ENCODE measurements at regions not wholly inside any gene's neighbourhood (a gene's known extent, or its start where the extent isn't known, plus 50 kb on each side); places are given as distances from the start of the nearest gene placed in this dataset. TPM values are rescaled to one million over a fixed set of nuclear protein-coding genes. Genes with fewer than 3 reads are reported as not detected.

DNA sequence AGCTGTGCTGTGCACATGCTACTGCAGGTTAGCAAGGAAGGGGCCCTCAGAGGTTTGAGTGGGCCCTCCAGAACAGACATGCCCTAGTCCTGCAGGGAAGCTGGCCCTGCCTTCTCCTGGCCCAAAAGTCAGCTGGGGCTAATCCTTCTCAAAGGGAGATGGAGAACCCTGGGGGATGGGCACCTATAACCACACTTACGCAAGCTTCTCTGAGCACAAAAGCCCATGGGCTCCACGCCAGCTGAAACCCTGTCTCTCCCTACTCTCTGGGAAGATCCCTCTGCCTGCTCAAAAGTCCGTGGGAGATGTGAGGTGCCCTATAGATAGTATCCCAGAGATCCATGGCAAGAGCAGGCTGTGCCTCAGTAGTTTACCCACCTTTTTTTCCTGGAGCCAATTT, 58.9 kb upstream of the DKK2 start:
- no peak for ATAC-seq (ENCODE audit: low FRiP score)
- TF ChIP-seq, protein P1, sequence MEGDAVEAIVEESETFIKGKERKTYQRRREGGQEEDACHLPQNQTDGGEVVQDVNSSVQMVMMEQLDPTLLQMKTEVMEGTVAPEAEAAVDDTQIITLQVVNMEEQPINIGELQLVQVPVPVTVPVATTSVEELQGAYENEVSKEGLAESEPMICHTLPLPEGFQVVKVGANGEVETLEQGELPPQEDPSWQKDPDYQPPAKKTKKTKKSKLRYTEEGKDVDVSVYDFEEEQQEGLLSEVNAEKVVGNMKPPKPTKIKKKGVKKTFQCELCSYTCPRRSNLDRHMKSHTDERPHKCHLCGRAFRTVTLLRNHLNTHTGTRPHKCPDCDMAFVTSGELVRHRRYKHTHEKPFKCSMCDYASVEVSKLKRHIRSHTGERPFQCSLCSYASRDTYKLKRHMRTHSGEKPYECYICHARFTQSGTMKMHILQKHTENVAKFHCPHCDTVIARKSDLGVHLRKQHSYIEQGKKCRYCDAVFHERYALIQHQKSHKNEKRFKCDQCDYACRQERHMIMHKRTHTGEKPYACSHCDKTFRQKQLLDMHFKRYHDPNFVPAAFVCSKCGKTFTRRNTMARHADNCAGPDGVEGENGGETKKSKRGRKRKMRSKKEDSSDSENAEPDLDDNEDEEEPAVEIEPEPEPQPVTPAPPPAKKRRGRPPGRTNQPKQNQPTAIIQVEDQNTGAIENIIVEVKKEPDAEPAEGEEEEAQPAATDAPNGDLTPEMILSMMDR (IDR thresholded peaks at IDR 0.05), result no peak

DNA sequence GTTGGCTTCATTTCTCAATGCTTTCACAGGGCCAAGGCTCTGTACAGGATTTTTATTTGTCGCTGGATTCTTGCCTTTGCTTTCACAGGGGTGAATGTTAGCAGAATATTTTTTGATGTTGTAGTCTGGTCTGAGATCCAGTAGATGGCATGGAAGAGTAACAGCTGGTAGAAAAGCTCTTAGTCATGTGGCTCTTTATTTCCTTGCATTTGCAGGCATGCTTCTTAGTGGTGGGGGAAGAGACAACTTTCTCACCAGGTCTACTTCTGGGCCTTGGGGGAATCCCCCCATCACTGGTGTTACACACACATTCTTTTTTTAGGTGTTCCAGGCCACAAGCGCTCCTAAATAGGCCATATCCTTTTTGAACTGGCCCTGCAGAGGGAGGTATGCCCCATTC, 58.2 kb upstream of the DKK2 start:
- ATAC-seq (ENCODE audit: low FRiP score) (no peak), DNase-seq (ENCODE audit: low spot score) (no peak)
- TF ChIP-seq, protein P1 (IDR thresholded peaks at IDR 0.05), result no peak

More for the DNA sequence above, 58.9 kb upstream of the DKK2 start:
- no peak for DNase-seq (ENCODE audit: low spot score)

Small RNA genes lying in the stretch of these regions (small RNA-seq; reads per million reads assigned to genes)
- gene RNU6-551P, result not detected
